Stimulated activated CD4-positive, alpha-beta T cell treated with anti-CD3 and anti-CD28 coated beads, Interleukin-1b, Interleukin-23, amount 100 ng/mL, for 24 hours (primary cell): ENCODE measurements at regions not wholly inside any gene's neighbourhood (a gene's known extent, or its start where the extent isn't known, plus 50 kb on each side); places are given as distances from the start of the nearest gene placed in this dataset.
"Not testable (repeated sequence)": the region's sequence is repeated elsewhere in the genome, so short reads cannot be mapped to it uniquely, and the experiment has no call there.

Experiments used
- DNase-seq, 4 experiments: peaks; one replicate each; pipeline ENCODE4 v3.0.0-alpha.2; 2020; ENCODE audit warnings: low read depth in 4 of 4, low spot score in 1 of 4

DNA sequence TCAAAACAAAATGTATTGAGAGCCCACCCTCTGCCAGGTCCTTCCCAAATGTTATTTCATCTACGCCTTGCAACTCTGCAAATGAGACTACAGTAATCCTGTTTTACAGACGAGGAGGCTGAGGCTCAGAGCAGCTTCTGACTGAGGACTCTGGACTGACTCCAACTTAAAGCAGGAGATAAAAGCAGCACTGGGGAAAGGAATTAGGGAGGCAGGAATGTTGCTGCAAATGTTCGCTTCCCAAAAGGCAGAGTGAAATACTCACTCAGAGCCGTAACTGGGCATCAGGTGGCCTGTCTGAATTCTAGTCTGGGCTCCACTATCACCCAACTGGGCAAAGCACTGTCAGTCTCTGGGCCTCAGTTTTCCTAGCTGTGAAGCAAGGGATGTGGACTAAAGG, 94.7 kb upstream of the SRD5A3 start:
- DNase-seq = no peak

DNA sequence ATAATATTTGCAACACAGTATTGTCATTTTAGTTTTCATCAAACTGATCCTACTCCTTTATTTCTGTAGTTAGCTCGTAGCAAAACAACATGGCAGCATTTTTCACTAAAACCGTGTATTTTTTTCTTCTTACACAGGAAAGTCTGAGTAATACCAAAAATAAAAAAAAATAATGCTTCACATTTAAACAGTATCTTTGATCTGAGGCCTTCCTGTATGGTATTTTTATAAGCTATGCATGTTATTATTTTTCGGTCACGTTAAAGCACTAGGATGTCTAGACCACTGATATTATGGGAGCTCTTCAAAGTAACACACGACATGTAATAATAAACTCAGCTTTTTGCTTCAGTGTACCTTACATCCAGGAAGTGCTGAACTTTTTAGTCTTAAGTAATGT, 94.1 kb upstream of the SRD5A3 start:
- DNase-seq = no peak

GRCh38 chr4:55253948-55254593, 92.0 kb upstream of the SRD5A3 start:
- no peak for DNase-seq

GRCh38 chr4:55255179-55255578, 90.9 kb upstream of the SRD5A3 start:
- no peak for DNase-seq

GRCh38 chr4:55256787-55257186, 89.3 kb upstream of the SRD5A3 start:
- no peak for DNase-seq

GRCh38 chr4:55258152-55258865, 87.7 kb upstream of the SRD5A3 start:
- DNase-seq = no peak

DNA sequence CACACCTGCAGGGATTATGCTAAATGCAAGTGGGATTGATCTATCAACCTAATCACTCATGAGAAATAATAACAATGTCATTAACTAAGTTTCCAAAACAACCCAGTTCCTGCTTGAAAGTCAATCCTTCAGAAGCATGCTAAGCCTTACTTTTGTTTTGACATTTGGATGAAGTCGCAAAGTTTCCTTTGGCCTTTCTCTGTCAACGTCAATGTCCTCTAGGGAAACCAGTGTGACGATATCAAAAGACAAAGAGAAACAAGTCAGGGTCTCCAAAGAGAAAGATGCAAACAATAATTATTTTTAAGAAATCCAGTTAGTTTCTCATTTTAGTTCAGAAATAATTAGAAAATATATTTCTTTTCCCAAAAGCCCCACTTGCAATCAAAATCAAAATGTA, 86.7 kb upstream of the SRD5A3 start:
- DNase-seq = no peak

DNA sequence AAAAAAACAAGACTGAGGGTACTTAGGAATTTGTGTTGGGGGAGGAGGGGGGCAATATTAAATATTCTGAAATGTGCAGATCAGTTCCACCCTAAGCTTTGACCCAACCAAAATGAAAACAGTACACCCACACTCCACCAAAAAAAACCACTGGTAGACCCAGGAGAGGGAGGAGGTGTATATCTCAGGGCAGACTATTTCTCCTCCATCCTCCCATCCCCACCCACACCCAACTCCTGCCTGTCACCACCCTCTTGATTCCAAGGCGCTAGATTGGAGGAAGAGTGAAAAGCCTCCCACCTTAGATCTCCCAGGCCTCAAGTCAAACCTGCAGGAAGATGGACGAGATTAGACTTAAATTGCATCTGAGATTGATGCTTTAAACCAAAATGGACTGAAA, 76.6 kb upstream of the SRD5A3 start:
- no peak for DNase-seq

DNA sequence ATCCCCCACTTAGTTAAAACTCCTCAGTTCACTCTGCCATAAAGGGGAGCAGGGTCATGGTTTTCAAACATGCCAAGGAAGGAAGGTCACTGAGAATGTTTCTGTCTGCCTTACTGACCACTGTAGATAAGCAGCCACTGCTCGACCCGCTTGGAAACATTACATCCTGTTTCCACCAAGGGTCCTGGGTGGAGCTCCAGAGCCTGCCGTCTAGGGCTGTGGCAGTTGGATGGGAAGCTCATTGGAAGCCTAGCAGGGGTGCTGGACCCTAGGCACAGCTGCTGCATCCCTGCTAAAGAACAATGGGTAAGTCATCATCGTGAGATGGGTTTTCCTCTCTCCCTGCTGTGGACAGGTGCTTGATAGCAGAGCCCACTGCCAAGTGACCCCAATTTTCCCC, 76.0 kb upstream of the SRD5A3 start:
- DNase-seq = no peak

- DNase-seq = no peak
Observed at GRCh38 chr4:55270481-55270880, 75.6 kb upstream of the SRD5A3 start.

- no peak for DNase-seq
Observed at GRCh38 chr4:55272102-55272501, 73.9 kb upstream of the SRD5A3 start.

DNA sequence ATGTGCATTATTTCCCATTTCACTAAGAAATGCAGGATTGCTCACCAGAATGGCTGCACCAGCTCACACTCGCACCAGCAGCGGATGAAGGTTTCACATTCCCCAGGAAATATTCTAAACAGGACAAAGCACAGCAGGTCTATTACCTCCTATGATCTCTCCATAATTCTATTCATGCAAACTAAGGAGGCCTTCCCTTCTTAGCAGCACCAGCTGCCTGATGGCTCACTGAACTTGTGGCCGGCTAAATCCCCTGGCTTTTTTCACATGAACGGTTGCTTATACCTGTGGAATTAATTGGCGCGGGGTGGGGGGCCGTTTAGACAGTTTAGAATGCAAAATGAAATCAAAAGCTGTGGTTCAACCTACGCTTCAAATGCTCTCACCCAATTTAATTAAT, 73.5 kb upstream of the SRD5A3 start:
- no peak for DNase-seq

DNA sequence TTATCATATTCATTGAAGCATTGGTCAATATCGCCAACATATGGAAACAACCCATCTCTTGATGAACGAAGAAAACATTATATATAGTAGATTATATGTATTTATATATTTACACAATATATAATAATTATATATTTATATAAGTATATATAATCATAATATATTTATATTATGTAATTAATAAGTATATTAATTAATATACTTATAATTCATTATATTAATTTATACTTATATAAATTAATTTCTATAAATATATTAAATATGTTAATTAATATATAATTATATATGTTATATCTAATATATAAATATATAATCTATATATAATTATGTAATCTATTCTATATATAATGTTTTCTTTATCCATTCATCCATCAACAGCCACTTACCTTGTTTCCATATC, 69.0 kb upstream of the SRD5A3 start:
- no peak for DNase-seq

DNA sequence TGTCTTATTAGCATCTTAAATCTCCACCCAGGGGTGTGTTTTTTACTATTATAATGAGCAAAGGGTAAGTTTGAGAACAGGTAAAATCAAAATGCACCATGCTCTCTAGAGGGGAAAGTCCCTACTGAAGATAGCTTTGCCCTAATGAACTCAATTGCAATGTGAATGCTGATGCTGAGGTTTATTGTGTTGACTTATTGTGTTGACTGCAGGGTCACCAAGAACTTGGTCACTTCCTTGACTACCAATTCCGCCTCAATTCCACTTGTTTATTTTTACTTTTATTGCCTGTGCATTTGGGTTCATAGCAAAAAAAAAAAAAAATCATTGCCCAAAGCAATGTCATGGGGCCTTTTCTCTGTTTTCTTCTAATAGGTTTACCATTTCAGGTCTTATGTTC, 67.7 kb upstream of the SRD5A3 start:
- no peak for DNase-seq

- DNase-seq = not testable (repeated sequence)
Observed at GRCh38 chr4:55280474-55280873, 65.6 kb upstream of the SRD5A3 start.

- not testable (repeated sequence) for DNase-seq
Observed at GRCh38 chr4:55281118-55281683, 64.8 kb upstream of the SRD5A3 start.

DNA sequence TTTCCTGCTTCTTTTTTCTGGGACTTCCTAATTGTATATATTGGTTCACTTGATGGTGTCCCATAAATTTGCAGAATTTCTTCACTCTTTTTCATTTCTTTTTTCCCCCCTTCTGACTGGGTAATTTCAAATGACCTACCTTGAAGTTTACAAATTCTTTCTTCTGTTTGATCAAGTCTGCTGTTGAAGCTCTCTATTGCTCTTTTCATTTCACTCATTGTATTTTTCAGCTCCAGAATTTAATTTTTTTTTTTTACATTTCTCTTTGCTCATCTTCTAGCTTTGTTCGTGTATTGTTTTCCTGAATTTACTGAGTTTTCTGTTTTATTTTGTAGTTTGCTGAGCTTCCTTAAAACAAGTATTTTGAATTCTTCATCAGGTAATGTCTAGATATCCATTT, 61.7 kb upstream of the SRD5A3 start:
- no peak for DNase-seq

DNA sequence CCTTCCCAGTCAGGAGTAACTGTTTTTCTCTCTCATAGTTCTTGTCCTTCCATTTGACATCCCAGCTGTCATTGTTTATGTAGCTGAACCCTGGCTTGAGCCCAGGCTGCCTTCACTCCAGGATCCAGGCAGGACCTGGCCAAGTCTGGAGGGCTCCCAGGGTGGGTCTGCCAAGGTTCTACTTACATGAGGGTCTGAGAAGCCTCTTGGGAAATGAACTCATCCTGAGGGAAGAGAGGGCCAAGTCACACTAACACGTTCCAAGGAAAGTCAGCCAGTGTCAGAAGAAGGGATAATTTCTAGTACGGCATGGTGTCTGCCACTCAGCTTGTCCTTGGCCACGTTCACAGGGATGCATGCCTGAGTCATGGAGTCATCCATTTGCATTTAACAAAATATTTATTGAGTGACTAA, 54.8 kb upstream of the SRD5A3 start:
- no peak for DNase-seq

DNA sequence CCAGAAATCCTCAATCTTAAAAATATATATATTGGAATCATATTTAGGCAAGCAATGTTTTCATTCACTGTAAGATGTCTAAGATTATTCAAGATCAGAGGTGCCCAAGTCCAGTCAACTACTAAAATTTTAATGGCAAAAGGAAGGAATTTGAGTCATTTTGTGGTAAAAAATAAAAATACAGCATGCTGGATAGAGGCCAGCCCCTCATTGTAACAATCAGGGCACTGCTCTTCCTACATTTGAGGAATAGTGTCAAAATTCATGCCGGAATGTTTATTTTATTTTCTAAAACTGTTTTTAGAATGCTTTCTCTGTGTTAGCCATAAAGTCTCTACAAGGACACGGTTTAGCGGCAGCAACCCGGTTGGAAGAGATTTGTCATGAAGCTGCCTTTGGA, 49.9 kb upstream of the SRD5A3 start:
- DNase-seq = no peak
